HG03108 (cell line): ENCODE measurements at regions not wholly inside any gene's neighbourhood (a gene's known extent, or its start where the extent isn't known, plus 50 kb on each side); places are given as distances from the start of the nearest gene placed in this dataset.
"Not testable (repeated sequence)": the region's sequence is repeated elsewhere in the genome, so short reads cannot be mapped to it uniquely, and the experiment has no call there.

Source experiments
- ATAC-seq: cut with Tn5 transposase; IDR thresholded peaks from one replicate; pipeline ENCODE4 v1.9.1; 2021; ENCODE audit warnings: moderate library complexity; ENCODE audit not compliant: unreplicated experiment

- ATAC-seq, result no peak
Observed at GRCh38 chrX:15127010-15127409, 142.9 kb downstream of the ASB9 start.

- no peak for ATAC-seq
Observed at GRCh38 chrX:15116900-15117299, 153.0 kb downstream of the ASB9 start.

GRCh38 chrX:15114743-15115566, 154.9 kb downstream of the ASB9 start:
- no peak for ATAC-seq

- ATAC-seq, result no peak
Observed at GRCh38 chrX:15107367-15107988, 162.4 kb downstream of the ASB9 start.

- no peak for ATAC-seq
Observed at GRCh38 chrX:15098505-15098904, 171.4 kb downstream of the ASB9 start.

- no peak for ATAC-seq
Observed at GRCh38 chrX:15087747-15088146, 182.1 kb downstream of the ASB9 start.

GRCh38 chrX:15073313-15073712, 196.6 kb downstream of the ASB9 start:
- ATAC-seq, result no peak

GRCh38 chrX:15072880-15073279, 197.0 kb downstream of the ASB9 start:
- ATAC-seq, result no peak

GRCh38 chrX:15072259-15072658, 197.6 kb downstream of the ASB9 start:
- no peak for ATAC-seq

- no peak for ATAC-seq
Observed at GRCh38 chrX:15059474-15059873, 186.3 kb downstream of the MOSPD2 start.

- no peak for ATAC-seq
Observed at GRCh38 chrX:15056044-15056443, 182.8 kb downstream of the MOSPD2 start.

GRCh38 chrX:15055146-15055930, 182.1 kb downstream of the MOSPD2 start:
- ATAC-seq, result no peak

- ATAC-seq, result no peak
Observed at GRCh38 chrX:15050395-15050794, 177.2 kb downstream of the MOSPD2 start.

GRCh38 chrX:15043538-15043937, 170.3 kb downstream of the MOSPD2 start:
- no peak for ATAC-seq

GRCh38 chrX:15033917-15034316, 160.7 kb downstream of the MOSPD2 start:
- no peak for ATAC-seq

- no peak for ATAC-seq
Observed at GRCh38 chrX:15017491-15017890, 144.3 kb downstream of the MOSPD2 start.

- no peak for ATAC-seq
Observed at GRCh38 chrX:15016051-15016450, 142.8 kb downstream of the MOSPD2 start.

- ATAC-seq, result no peak
Observed at GRCh38 chrX:15014281-15014680, 141.1 kb downstream of the MOSPD2 start.

- ATAC-seq, result no peak
Observed at GRCh38 chrX:15013461-15013860, 140.2 kb downstream of the MOSPD2 start.

GRCh38 chrX:14997271-14997670, 124.0 kb downstream of the MOSPD2 start:
- ATAC-seq, result no peak

GRCh38 chrX:14984425-14984824, 111.2 kb downstream of the MOSPD2 start:
- not testable (repeated sequence) for ATAC-seq
